Caco-2 (cell line): ENCODE measurements at regions not wholly inside any gene's neighbourhood (a gene's known extent, or its start where the extent isn't known, plus 50 kb on each side); places are given as distances from the start of the nearest gene placed in this dataset.

Source experiments
- BruUV-seq: library from RNA; stranded (reverse); fragments of 400-500 nt; replicated peaks from 2 replicates; lab custom pipeline; 2021; lab: Mats Ljungman, UMichigan
- CTCF ChIA-PET: fragments of 300-600 bp; sonication (Branson Sonifier 250); formaldehyde crosslinking; loops from one replicate; lab custom pipeline; 2022; ENCODE audit warnings: antibody characterized with exemption; lab: Charles Lee
- POLR2A ChIA-PET: fragments of 300-600 bp; sonication (Branson Sonifier 250); formaldehyde crosslinking; loops from one replicate; lab custom pipeline; 2022; ENCODE audit warnings: antibody characterized with exemption; lab: Charles Lee
- DNase-seq, 2 experiments: peaks; one replicate each; pipeline versions ENCODE4 v3.0.0 to v3.0.0-alpha.2; 2020 to 2022
- H3K27me3 ChIP-seq: replicated peaks from 2 replicates; pipeline ENCODE4 v1.6.0; 2011; ENCODE audit warnings: low read length; ENCODE audit not compliant: control insufficient read depth, insufficient read depth
- H3K36me3 ChIP-seq: 2 replicates; pipeline ENCODE4 v1.5.1; 2011; ENCODE audit warnings: low read length; ENCODE audit not compliant: control insufficient read depth, insufficient read depth
- H3K4me1 ChIP-seq: fragments of 250-450 bp; sonication (Bioruptor Pico); 2 replicates; pipeline ENCODE4 v1.5.1; 2020; ENCODE audit warnings: mild to moderate bottlenecking
- H3K4me3 ChIP-seq: 2 replicates; pipeline ENCODE4 v1.5.1; 2011; ENCODE audit warnings: low read depth, mild to moderate bottlenecking, control low read depth, low read length
- H3K9me3 ChIP-seq: fragments of 250-450 bp; sonication (Bioruptor Pico); 2 replicates; pipeline ENCODE4 v1.5.1; 2020; ENCODE audit warnings: mild to moderate bottlenecking, moderate library complexity
- H3K27ac Mint-ChIP-seq: one replicate; pipeline ENCODE4 v1.8.0; 2022; ENCODE audit warnings: mixed read lengths; ENCODE audit not compliant: unreplicated experiment
- H3K27me3 Mint-ChIP-seq: one replicate; pipeline ENCODE4 v1.8.0; 2022; ENCODE audit warnings: mixed read lengths; ENCODE audit not compliant: insufficient read depth, unreplicated experiment
- H3K36me3 Mint-ChIP-seq: one replicate; pipeline ENCODE4 v1.8.0; 2022; ENCODE audit warnings: mild to moderate bottlenecking, mixed read lengths; ENCODE audit not compliant: insufficient read depth, unreplicated experiment
- H3K4me1 Mint-ChIP-seq: one replicate; pipeline ENCODE4 v1.8.0; 2022; ENCODE audit warnings: low read depth, mixed read lengths; ENCODE audit not compliant: unreplicated experiment
- H3K4me3 Mint-ChIP-seq: one replicate; pipeline ENCODE4 v1.8.0; 2022; ENCODE audit warnings: mild to moderate bottlenecking, moderate library complexity, mixed read lengths; ENCODE audit not compliant: unreplicated experiment
- H3K9me3 Mint-ChIP-seq: one replicate; pipeline ENCODE4 v1.8.0; 2022; ENCODE audit warnings: mixed read lengths; ENCODE audit not compliant: unreplicated experiment
- CTCF ChIP-seq, 2 experiments: fragments of 200-600 bp in 1 of 2; IDR thresholded peaks; 1 replicate in 1 of 2; 2 replicates in 1 of 2; pipeline versions ENCODE4 v1.5.1 to v1.8.0; 2011 to 2022; ENCODE audit warnings: antibody characterized with exemption in 1 of 2, control low read depth in 1 of 2, inconsistent platforms in 1 of 2, low read depth in 1 of 2, low read length in 1 of 2, mild to moderate bottlenecking in 1 of 2, moderate library complexity in 1 of 2; ENCODE audit not compliant: insufficient read depth in 1 of 2, severe bottlenecking in 1 of 2, unreplicated experiment in 1 of 2
- intact Hi-C: fragments of 100-400 bp; cut with micrococcal nuclease; formaldehyde crosslinking; loops from one replicate; pipeline ENCODE4 v1.10.0; 2022; ENCODE audit not compliant: unreplicated experiment

- Histone ChIP-seq H3K4me1 (no peaks in the 10 kb centered on the region), H3K9me3 (no peaks in the 10 kb centered on the region), H3K36me3 (no peaks in the 10 kb centered on the region), H3K27me3 (no peaks in the 10 kb centered on the region), H3K4me3 (no peak overlapping the region)
- BruUV-seq = no TSS peak
- no peak for TF ChIP-seq CTCF (IDR thresholded peaks at IDR 0.05; ENCODE audit: insufficient read depth in 1 of 2, low read depth in 1 of 2, low read length in 1 of 2, severe bottlenecking in 1 of 2, unreplicated experiment in 1 of 2)
- ChIA-PET CTCF (no interaction called here), POLR2A (no interaction called here)
- Mint-ChIP-seq H3K27ac (no peak overlapping the region), H3K9me3 (no peaks in the 10 kb centered on the region), H3K4me3 (no peak overlapping the region), H3K27me3 (no peaks in the 10 kb centered on the region), H3K36me3 (no peaks in the 10 kb centered on the region), H3K4me1 (no peaks in the 10 kb centered on the region)
- intact Hi-C loops = no loop called here
- no peak for DNase-seq
Measured at GRCh38 chr4:126697748-126698147, 935.0 kb upstream of the INTU start.

GRCh38 chr4:126698224-126698623 is 934.5 kb upstream of the INTU start:
- ChIA-PET POLR2A (no interaction called here), CTCF (no interaction called here)
- no TSS peak for BruUV-seq
- Mint-ChIP-seq H3K36me3 (no peaks in the 10 kb centered on the region), H3K4me3 (no peak overlapping the region), H3K27ac (no peak overlapping the region), H3K9me3 (no peaks in the 10 kb centered on the region), H3K4me1 (no peaks in the 10 kb centered on the region), H3K27me3 (no peaks in the 10 kb centered on the region)
- no peaks in the 10 kb centered on the region for H3K9me3 ChIP-seq
- H3K4me3 ChIP-seq = no peak overlapping the region
- H3K36me3 ChIP-seq = no peaks in the 10 kb centered on the region
- TF ChIP-seq CTCF (IDR thresholded peaks at IDR 0.05; ENCODE audit: insufficient read depth in 1 of 2, low read depth in 1 of 2, low read length in 1 of 2, severe bottlenecking in 1 of 2, unreplicated experiment in 1 of 2) = no peak
- H3K4me1 ChIP-seq = no peaks in the 10 kb centered on the region
- intact Hi-C loops = no loop called here
- no peak for DNase-seq
- H3K27me3 ChIP-seq = no peaks in the 10 kb centered on the region

- intact Hi-C loops = no loop called here
- no peaks in the 10 kb centered on the region for H3K4me1 Mint-ChIP-seq
- CTCF ChIA-PET = no interaction called here
Measured at GRCh38 chr4:126701756-126702155, 931.0 kb upstream of the INTU start.

More at GRCh38 chr4:126701756-126702155, 931.0 kb upstream of the INTU start:
- Mint-ChIP-seq H3K9me3 (no peaks in the 10 kb centered on the region), H3K36me3 (no peaks in the 10 kb centered on the region), H3K27ac (no peak overlapping the region), H3K27me3 (no peaks in the 10 kb centered on the region), H3K4me3 (no peak overlapping the region)
- POLR2A ChIA-PET = no interaction called here
- no peak for DNase-seq
- no peak overlapping the region for H3K4me3 ChIP-seq
- H3K36me3 ChIP-seq = no peaks in the 10 kb centered on the region
- no TSS peak for BruUV-seq
- H3K27me3 ChIP-seq = no peaks in the 10 kb centered on the region
- H3K4me1 ChIP-seq = no peaks in the 10 kb centered on the region
- TF ChIP-seq CTCF (IDR thresholded peaks at IDR 0.05; ENCODE audit: insufficient read depth in 1 of 2, low read depth in 1 of 2, low read length in 1 of 2, severe bottlenecking in 1 of 2, unreplicated experiment in 1 of 2) = no peak
- no peaks in the 10 kb centered on the region for H3K9me3 ChIP-seq
